ENCODE measurements at regions not wholly inside any gene's neighbourhood (a gene's known extent, or its start where the extent isn't known, plus 50 kb on each side); places are given as distances from the start of the nearest gene placed in this dataset.
"Not testable (repeated sequence)": the region's sequence is repeated elsewhere in the genome, so short reads cannot be mapped to it uniquely, and the experiment has no call there.

GRCh38 chr10:53650794-53651193 lies 878.2 kb upstream of the MBL2 start:
- DNase-seq: no peak
- WGBS, 5 donors: 87 to 97% (median 91%) methylated on average over 6 of the region's 6 CpGs
- TF ChIP-seq CTCF (IDR thresholded peaks at IDR 0.05 in 8 of 11, conservative IDR thresholded peaks at IDR 0.05 in 3 of 11) (no peak), POLR2AphosphoS5 (IDR thresholded peaks at IDR 0.05) (no peak)
- no peak overlapping the region for H3K4me3 ChIP-seq
- no peaks in the 10 kb centered on the region for H3K4me1 ChIP-seq
- peaks cover 0 to 9% (median under 1%) of the 10 kb centered on the region in 8 donors for H3K9me3 ChIP-seq
- H3K36me3 ChIP-seq: no peaks in the 10 kb centered on the region
- H3K27me3 ChIP-seq (replicated peaks in 1 of 7): no peaks in the 10 kb centered on the region
- intact Hi-C loops (cut with DNase I; ENCODE audit: low total_unique reads): no loop called here
- no peak overlapping the region for H3K27ac ChIP-seq

GRCh38 chr10:53647221-53647620 lies 874.6 kb upstream of the MBL2 start:
- intact Hi-C loops (cut with DNase I; ENCODE audit: low total_unique reads); H3K27me3 ChIP-seq (replicated peaks in 1 of 7); H3K36me3 ChIP-seq; H3K27ac ChIP-seq; H3K4me1 ChIP-seq; DNase-seq; H3K4me3 ChIP-seq: not testable (repeated sequence)
- 76 to 85% (median 79%) methylated on average over 8 of the region's 8 CpGs for WGBS, 5 donors
- peaks cover 0 to 14% (median 4%) of the 10 kb centered on the region in 8 donors for H3K9me3 ChIP-seq

- H3K36me3 ChIP-seq: no peaks in the 10 kb centered on the region
- 77 to 90% (median 86%) methylated on average over 8 of the region's 8 CpGs for WGBS, 5 donors
Observed at GRCh38 chr10:53646525-53646924, 873.9 kb upstream of the MBL2 start.

GRCh38 chr10:53645951-53646350 lies 873.4 kb upstream of the MBL2 start:
- Histone ChIP-seq H3K27ac (no peak overlapping the region), H3K36me3 (no peaks in the 10 kb centered on the region), H3K9me3 (peaks cover 0 to 14% (median 4%) of the 10 kb centered on the region in 8 donors), H3K4me1 (no peaks in the 10 kb centered on the region), H3K27me3 (replicated peaks in 1 of 7) (no peaks in the 10 kb centered on the region), H3K4me3 (no peak overlapping the region)
- 71 to 95% (median 75%) methylated on average over 1 of the region's 1 CpG for WGBS, 5 donors
- no peak for TF ChIP-seq POLR2A (IDR thresholded peaks at IDR 0.05)
- no peak for TF ChIP-seq POLR2AphosphoS5 (IDR thresholded peaks at IDR 0.05)
- TF ChIP-seq CTCF (IDR thresholded peaks at IDR 0.05 in 8 of 11, conservative IDR thresholded peaks at IDR 0.05 in 3 of 11): no peak
- intact Hi-C loops (cut with DNase I; ENCODE audit: low total_unique reads): no loop called here
- no peak for DNase-seq

More at GRCh38 chr10:53646525-53646924, 873.9 kb upstream of the MBL2 start:
- Histone ChIP-seq H3K27ac (no peak overlapping the region), H3K27me3 (replicated peaks in 1 of 7) (no peaks in the 10 kb centered on the region), H3K9me3 (peaks cover 0 to 14% (median 4%) of the 10 kb centered on the region in 8 donors), H3K4me1 (no peaks in the 10 kb centered on the region), H3K4me3 (no peak overlapping the region)
- DNase-seq: no peak
- TF ChIP-seq CTCF (IDR thresholded peaks at IDR 0.05 in 8 of 11, conservative IDR thresholded peaks at IDR 0.05 in 3 of 11) (no peak), POLR2AphosphoS5 (IDR thresholded peaks at IDR 0.05) (no peak), POLR2A (IDR thresholded peaks at IDR 0.05) (no peak)
- intact Hi-C loops (cut with DNase I; ENCODE audit: low total_unique reads): no loop called here

GRCh38 chr10:53638006-53638405 lies 865.4 kb upstream of the MBL2 start:
- no peak for DNase-seq
- intact Hi-C loops (cut with DNase I; ENCODE audit: low total_unique reads): no loop called here
- H3K4me3 ChIP-seq: no peak overlapping the region
- TF ChIP-seq POLR2A (IDR thresholded peaks at IDR 0.05) (no peak), CTCF (IDR thresholded peaks at IDR 0.05 in 8 of 11, conservative IDR thresholded peaks at IDR 0.05 in 3 of 11) (no peak)
- H3K27me3 ChIP-seq (replicated peaks in 1 of 7): no peaks in the 10 kb centered on the region
- H3K4me1 ChIP-seq: no peaks in the 10 kb centered on the region
- H3K36me3 ChIP-seq: no peaks in the 10 kb centered on the region
- H3K9me3 ChIP-seq: peaks cover 0 to 3% (median under 1%) of the 10 kb centered on the region in 8 donors
- 28 to 42% (median 37%) methylated on average over 4 of the region's 4 CpGs for WGBS, 5 donors
- H3K27ac ChIP-seq: no peak overlapping the region
